ENCODE measurements at regions not wholly inside any gene's neighbourhood (a gene's known extent, or its start where the extent isn't known, plus 50 kb on each side); places are given as distances from the start of the nearest gene placed in this dataset.

DNA sequence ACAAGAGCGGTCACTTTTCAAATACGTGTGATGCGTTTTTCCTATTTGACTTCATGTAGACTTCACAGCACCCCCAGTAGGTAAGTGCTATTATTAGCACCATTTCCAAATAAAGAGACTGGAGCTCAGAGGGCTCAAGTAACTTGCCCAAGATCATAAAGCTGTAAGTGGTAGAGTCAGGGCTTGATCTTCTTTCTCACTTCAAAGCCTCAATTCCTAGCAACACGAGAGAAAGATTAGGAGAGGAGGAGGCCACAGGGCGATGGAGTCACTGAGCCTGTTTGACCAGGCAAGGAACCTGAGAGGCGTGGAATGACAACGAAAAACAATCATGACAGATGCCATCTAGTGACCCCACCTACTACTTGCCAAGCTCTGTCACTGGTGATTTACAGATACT is 181.0 kb downstream of the FOXD2 start:
- no peak for DNase-seq
- H3T11ph ChIP-seq (ENCODE audit: low read length): no peak overlapping the region
- no peak overlapping the region for H3K23ac ChIP-seq (ENCODE audit: insufficient read length, low read depth, low read length)
- H3K56ac ChIP-seq (ENCODE audit: insufficient read length, low read depth, low read length): no peak overlapping the region
- no CpG with 5 or more reads among the region's 7 CpGs for WGBS (ENCODE audit: extremely low coverage, insufficient read length, low lambda C conversion rate)
- no peak overlapping the region for H2BK20ac ChIP-seq (ENCODE audit: low read depth, low read length, poor library complexity, severe bottlenecking)
- no peak overlapping the region for H3K14ac ChIP-seq (ENCODE audit: insufficient read depth, low read length)
- no peak overlapping the region for H2AFZ ChIP-seq (ENCODE audit: low read length)
- TF ChIP-seq, protein P1, sequence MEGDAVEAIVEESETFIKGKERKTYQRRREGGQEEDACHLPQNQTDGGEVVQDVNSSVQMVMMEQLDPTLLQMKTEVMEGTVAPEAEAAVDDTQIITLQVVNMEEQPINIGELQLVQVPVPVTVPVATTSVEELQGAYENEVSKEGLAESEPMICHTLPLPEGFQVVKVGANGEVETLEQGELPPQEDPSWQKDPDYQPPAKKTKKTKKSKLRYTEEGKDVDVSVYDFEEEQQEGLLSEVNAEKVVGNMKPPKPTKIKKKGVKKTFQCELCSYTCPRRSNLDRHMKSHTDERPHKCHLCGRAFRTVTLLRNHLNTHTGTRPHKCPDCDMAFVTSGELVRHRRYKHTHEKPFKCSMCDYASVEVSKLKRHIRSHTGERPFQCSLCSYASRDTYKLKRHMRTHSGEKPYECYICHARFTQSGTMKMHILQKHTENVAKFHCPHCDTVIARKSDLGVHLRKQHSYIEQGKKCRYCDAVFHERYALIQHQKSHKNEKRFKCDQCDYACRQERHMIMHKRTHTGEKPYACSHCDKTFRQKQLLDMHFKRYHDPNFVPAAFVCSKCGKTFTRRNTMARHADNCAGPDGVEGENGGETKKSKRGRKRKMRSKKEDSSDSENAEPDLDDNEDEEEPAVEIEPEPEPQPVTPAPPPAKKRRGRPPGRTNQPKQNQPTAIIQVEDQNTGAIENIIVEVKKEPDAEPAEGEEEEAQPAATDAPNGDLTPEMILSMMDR (conservative IDR thresholded peaks at IDR 0.05): no peak; the same call in 2 of the 3 replicates
- H3K27me3 ChIP-seq (ENCODE audit: insufficient read depth, low read length): no peaks in the 10 kb centered on the region; the same call in 1 of the 2 replicates
- H3K23me2 ChIP-seq (ENCODE audit: insufficient read length, low read depth, low read length, poor library complexity, severe bottlenecking): no peaks in the 10 kb centered on the region
- H3K4ac ChIP-seq (ENCODE audit: low read depth, low read length): no peak overlapping the region
- H4K5ac ChIP-seq (ENCODE audit: insufficient read length, low read depth, low read length): no peak overlapping the region
- Mint-ChIP-seq H3K4me1 (peaks cover 3 to 5% of the 10 kb centered on the region in 2 experiments; a peak in 1 of 4 replicates), H3K9me3 (no peaks in the 10 kb centered on the region), H3K36me3 (ENCODE audit: insufficient read depth in 1 of 3, low read depth in 3 of 3) (no peaks in the 10 kb centered on the region), H3K27ac (no peak overlapping the region), H3K4me3 (no peak overlapping the region), H3K27me3 (ENCODE audit: low read depth) (peaks cover 48% of the 10 kb centered on the region)
- no peak overlapping the region for H2AK5ac ChIP-seq (ENCODE audit: insufficient read length, low read length)
- no peaks in the 10 kb centered on the region for H3K4me1 ChIP-seq (ENCODE audit: insufficient read depth, low read length)
- H3K79me1 ChIP-seq (ENCODE audit: insufficient read depth, low read depth, low read length, poor library complexity, severe bottlenecking): no peaks in the 10 kb centered on the region
- H2BK15ac ChIP-seq (ENCODE audit: low read depth, low read length): no peak overlapping the region
- no peak overlapping the region for H3K9ac ChIP-seq (ENCODE audit: extremely low read depth, insufficient read length, low read length)
- H3K79me2 ChIP-seq (ENCODE audit: insufficient read depth, low read length): no peaks in the 10 kb centered on the region
- H3K9me3 ChIP-seq (ENCODE audit: control insufficient read depth, low read depth, low read length): no peaks in the 10 kb centered on the region
- H2BK120ac ChIP-seq (ENCODE audit: low read depth, low read length, poor library complexity, severe bottlenecking): no peak overlapping the region
- H3K4me2 ChIP-seq (ENCODE audit: insufficient read depth, insufficient read length, low read length): no peak overlapping the region
- no peak overlapping the region for H4K91ac ChIP-seq (ENCODE audit: insufficient read length, low read depth, low read length)
- H3K27ac ChIP-seq (ENCODE audit: insufficient read length, low read depth, low read length): no peak overlapping the region
- H4K20me1 ChIP-seq (ENCODE audit: control insufficient read depth, insufficient read depth, insufficient read length): no peaks in the 10 kb centered on the region
- no peak overlapping the region for H3K18ac ChIP-seq (ENCODE audit: insufficient read length, low read depth, low read length)
- H4K8ac ChIP-seq (replicated peaks; ENCODE audit: insufficient read length, low read depth, low read length): no peak overlapping the region
- no peak overlapping the region for H2BK12ac ChIP-seq (ENCODE audit: insufficient read length, low read depth, low read length)
- H2BK5ac ChIP-seq (ENCODE audit: insufficient read length, low read length): no peak overlapping the region

All from H9 (cell line).